Ectodermal cell (in vitro differentiated cells): ENCODE measurements at regions not wholly inside any gene's neighbourhood (a gene's known extent, or its start where the extent isn't known, plus 50 kb on each side); places are given as distances from the start of the nearest gene placed in this dataset.

Source experiments
- H3K27ac ChIP-seq: 2 replicates; pipeline ENCODE4 v1.7.0; 2013; ENCODE audit warnings: mild to moderate bottlenecking, low read depth, low read length; ENCODE audit not compliant: insufficient read depth, poor library complexity, severe bottlenecking
- H3K27me3 ChIP-seq: 2 replicates; pipeline ENCODE4 v1.7.0; 2013; ENCODE audit warnings: mild to moderate bottlenecking, low read length; ENCODE audit not compliant: insufficient read depth, control insufficient read depth, poor library complexity, severe bottlenecking
- H3K36me3 ChIP-seq: one replicate; pipeline ENCODE4 v1.7.0; 2013; ENCODE audit warnings: low read length; ENCODE audit not compliant: control insufficient read depth, insufficient read depth
- H3K4me1 ChIP-seq: one replicate; pipeline ENCODE4 v1.7.0; 2013; ENCODE audit warnings: low read length; ENCODE audit not compliant: control insufficient read depth, insufficient read depth
- H3K4me3 ChIP-seq: 2 replicates; pipeline ENCODE4 v1.7.0; 2013; ENCODE audit warnings: low read depth, low read length, control low read depth; ENCODE audit not compliant: insufficient read depth
- H3K9me3 ChIP-seq: 2 replicates; pipeline ENCODE4 v1.7.0; 2013; ENCODE audit warnings: mild to moderate bottlenecking, low read length, moderate library complexity; ENCODE audit not compliant: control insufficient read depth
- WGBS, 2 experiments: methylation state at CpG; one replicate each; pipeline ENCODE4 v1.1.7; 2013; ENCODE audit warnings: missing lambda C conversion rate in 2 of 2; 5-methylcytosine and 5-hydroxymethylcytosine counted together

- H3K4me3 ChIP-seq, result no peak overlapping the region
- no peaks in the 10 kb centered on the region for H3K4me1 ChIP-seq
- no peaks in the 10 kb centered on the region for H3K9me3 ChIP-seq
- H3K27ac ChIP-seq, result no peak overlapping the region
- 92 to 94% methylated on average over 6 of the region's 6 CpGs for WGBS, 2 experiments
- no peaks in the 10 kb centered on the region for H3K27me3 ChIP-seq
- H3K36me3 ChIP-seq, result no peaks in the 10 kb centered on the region
These were observed 73.5 kb upstream of the ARID1B start for GRCh38 chr6:156703719-156704118.

- no peaks in the 10 kb centered on the region for H3K27me3 ChIP-seq
- no peaks in the 10 kb centered on the region for H3K9me3 ChIP-seq
- 89 to 93% methylated on average over 4 of the region's 4 CpGs for WGBS, 2 experiments
- peaks cover 5% of the 10 kb centered on the region for H3K4me1 ChIP-seq
- no peaks in the 10 kb centered on the region for H3K36me3 ChIP-seq
- no peak overlapping the region for H3K4me3 ChIP-seq
- no peak overlapping the region for H3K27ac ChIP-seq
These were observed 75.2 kb upstream of the ARID1B start for GRCh38 chr6:156701966-156702365.

- no peak overlapping the region for H3K27ac ChIP-seq
- no peaks in the 10 kb centered on the region for H3K27me3 ChIP-seq
- no peaks in the 10 kb centered on the region for H3K36me3 ChIP-seq
- peaks cover 5% of the 10 kb centered on the region for H3K4me1 ChIP-seq
- H3K9me3 ChIP-seq, result no peaks in the 10 kb centered on the region
- WGBS, 2 experiments, result 88 to 96% methylated on average over 5 to 7 of the region's 7 CpGs
- no peak overlapping the region for H3K4me3 ChIP-seq
These were observed 76.6 kb upstream of the ARID1B start for GRCh38 chr6:156700440-156701057.

GRCh38 chr6:156699935-156700334 lies 77.2 kb upstream of the ARID1B start:
- Histone ChIP-seq H3K9me3 (no peaks in the 10 kb centered on the region), H3K4me1 (peaks cover 5% of the 10 kb centered on the region), H3K27ac (no peak overlapping the region), H3K36me3 (no peaks in the 10 kb centered on the region), H3K27me3 (no peaks in the 10 kb centered on the region), H3K4me3 (no peak overlapping the region)
- 91 to 93% methylated on average over 3 of the region's 3 CpGs for WGBS, 2 experiments

- no peaks in the 10 kb centered on the region for H3K9me3 ChIP-seq
- H3K4me1 ChIP-seq, result peaks cover 5% of the 10 kb centered on the region
- no peak overlapping the region for H3K4me3 ChIP-seq
- H3K36me3 ChIP-seq, result no peaks in the 10 kb centered on the region
- WGBS, 2 experiments, result 92 to 98% methylated on average over 5 of the region's 5 CpGs
- H3K27me3 ChIP-seq, result no peaks in the 10 kb centered on the region
- no peak overlapping the region for H3K27ac ChIP-seq
These were observed 78.2 kb upstream of the ARID1B start for GRCh38 chr6:156699017-156699421.

- Histone ChIP-seq H3K27ac (no peak overlapping the region), H3K36me3 (no peaks in the 10 kb centered on the region), H3K4me3 (no peak overlapping the region), H3K4me1 (peaks cover 5% of the 10 kb centered on the region), H3K27me3 (no peaks in the 10 kb centered on the region), H3K9me3 (no peaks in the 10 kb centered on the region)
- WGBS, 2 experiments, result 90 to 96% methylated on average over 9 of the region's 9 CpGs
These were observed 78.8 kb upstream of the ARID1B start for GRCh38 chr6:156698239-156699016.

- Histone ChIP-seq H3K4me3 (no peak overlapping the region), H3K27me3 (no peaks in the 10 kb centered on the region), H3K27ac (no peak overlapping the region), H3K36me3 (no peaks in the 10 kb centered on the region), H3K4me1 (peaks cover 5% of the 10 kb centered on the region), H3K9me3 (no peaks in the 10 kb centered on the region)
- 80 to 91% methylated on average over 5 of the region's 5 CpGs for WGBS, 2 experiments
These were observed 79.8 kb upstream of the ARID1B start for GRCh38 chr6:156697225-156697830.

GRCh38 chr6:156695742-156696141 lies 81.4 kb upstream of the ARID1B start:
- Histone ChIP-seq H3K4me1 (peaks cover 5% of the 10 kb centered on the region), H3K4me3 (no peak overlapping the region), H3K9me3 (no peaks in the 10 kb centered on the region), H3K36me3 (no peaks in the 10 kb centered on the region), H3K27ac (no peak overlapping the region), H3K27me3 (no peaks in the 10 kb centered on the region)
- 81 to 86% methylated on average over 6 of the region's 6 CpGs for WGBS, 2 experiments

GRCh38 chr6:156694679-156695078 lies 82.5 kb upstream of the ARID1B start:
- 97% methylated on average over 2 of the region's 2 CpGs for WGBS, 2 experiments
- Histone ChIP-seq H3K36me3 (no peaks in the 10 kb centered on the region), H3K27me3 (no peaks in the 10 kb centered on the region), H3K27ac (no peak overlapping the region), H3K4me3 (no peak overlapping the region), H3K4me1 (peaks cover 5% of the 10 kb centered on the region), H3K9me3 (no peaks in the 10 kb centered on the region)

GRCh38 chr6:156691018-156691417 lies 86.2 kb upstream of the ARID1B start:
- Histone ChIP-seq H3K9me3 (no peaks in the 10 kb centered on the region), H3K27me3 (no peaks in the 10 kb centered on the region), H3K36me3 (no peaks in the 10 kb centered on the region), H3K4me1 (peaks cover 3% of the 10 kb centered on the region), H3K4me3 (no peak overlapping the region), H3K27ac (no peak overlapping the region)
- WGBS, 2 experiments, result 93 to 96% methylated on average over 4 of the region's 4 CpGs
